IPS-15b (cell line): ENCODE measurements at regions not wholly inside any gene's neighbourhood (a gene's known extent, or its start where the extent isn't known, plus 50 kb on each side); places are given as distances from the start of the nearest gene placed in this dataset.
"Not testable (repeated sequence)": the region's sequence is repeated elsewhere in the genome, so short reads cannot be mapped to it uniquely, and the experiment has no call there.

Experiments used
- H3K27me3 ChIP-seq: one replicate; pipeline ENCODE4 v1.6.1; 2013; ENCODE audit warnings: low read length; ENCODE audit not compliant: control insufficient read depth, insufficient read depth
- H3K36me3 ChIP-seq: one replicate; pipeline ENCODE4 v1.6.1; 2013; ENCODE audit warnings: low read length; ENCODE audit not compliant: control insufficient read depth, insufficient read depth
- H3K4me1 ChIP-seq: one replicate; pipeline ENCODE4 v1.6.1; 2013; ENCODE audit warnings: mild to moderate bottlenecking, low read length; ENCODE audit not compliant: control insufficient read depth, insufficient read depth
- H3K4me3 ChIP-seq: one replicate; pipeline ENCODE4 v1.5.1; 2013; ENCODE audit warnings: low read depth, low read length
- H3K9ac ChIP-seq: one replicate; pipeline ENCODE4 v1.6.1; 2013; ENCODE audit warnings: low read depth, mild to moderate bottlenecking, low read length
- H3K9me3 ChIP-seq: one replicate; pipeline ENCODE4 v1.6.1; 2013; ENCODE audit warnings: mild to moderate bottlenecking, low read length; ENCODE audit not compliant: control insufficient read depth, insufficient read depth

- no peaks in the 10 kb centered on the region for H3K36me3 ChIP-seq
- H3K9ac ChIP-seq: no peak overlapping the region
- H3K9me3 ChIP-seq: no peaks in the 10 kb centered on the region
- H3K27me3 ChIP-seq: no peaks in the 10 kb centered on the region
- H3K4me1 ChIP-seq: no peaks in the 10 kb centered on the region
- H3K4me3 ChIP-seq: no peak overlapping the region
Observed at GRCh38 chr6:112874881-112875280, 527.8 kb downstream of the RFPL4B start.

DNA sequence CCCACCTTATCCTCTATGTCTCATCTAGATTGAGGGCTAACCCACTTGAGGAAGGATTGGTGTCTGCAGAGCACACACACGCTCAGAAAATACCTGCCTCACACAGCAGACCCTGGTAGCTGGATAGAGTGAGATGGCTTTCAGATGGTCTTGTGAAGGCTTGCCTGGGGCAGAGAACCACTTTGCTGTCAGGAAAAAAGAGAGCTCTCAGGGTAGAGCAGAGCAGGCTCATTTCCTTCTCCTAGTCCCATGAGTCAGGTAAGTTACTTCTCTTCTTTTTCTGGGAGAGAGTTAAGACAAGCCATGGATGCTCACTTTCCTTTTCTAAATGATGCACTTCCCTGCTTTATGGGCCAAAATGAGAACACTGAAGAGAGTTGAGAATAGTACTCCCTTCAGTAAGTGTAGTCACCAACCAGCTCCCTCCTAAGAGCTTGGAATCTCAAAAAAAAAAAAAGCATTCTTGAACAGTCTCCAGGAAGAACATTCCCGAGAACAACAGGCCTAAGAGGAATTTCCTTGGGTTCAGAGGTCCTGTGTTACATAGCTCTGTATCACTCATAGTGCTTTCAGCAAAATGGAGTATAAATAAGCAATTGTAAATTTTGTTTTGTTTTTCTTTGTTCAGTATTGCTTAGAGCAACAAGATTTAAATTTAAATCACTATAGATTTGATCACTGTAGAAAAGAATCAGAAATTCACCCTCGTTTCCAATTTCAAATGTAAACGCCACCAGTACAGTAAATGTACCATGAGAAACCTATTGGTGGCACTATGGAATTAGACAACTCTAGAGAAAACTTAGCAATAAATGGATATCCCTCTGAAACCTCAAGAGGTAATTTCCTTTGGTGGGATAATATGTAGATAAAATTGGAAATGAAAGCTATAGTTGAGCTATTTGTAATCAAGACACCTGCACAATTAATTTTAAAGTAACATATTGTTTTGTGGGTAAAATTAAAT is 530.3 kb downstream of the RFPL4B start:
- Histone ChIP-seq H3K9ac (no peak overlapping the region), H3K36me3 (no peaks in the 10 kb centered on the region), H3K27me3 (no peaks in the 10 kb centered on the region), H3K4me3 (no peak overlapping the region), H3K9me3 (no peaks in the 10 kb centered on the region), H3K4me1 (no peaks in the 10 kb centered on the region)

DNA sequence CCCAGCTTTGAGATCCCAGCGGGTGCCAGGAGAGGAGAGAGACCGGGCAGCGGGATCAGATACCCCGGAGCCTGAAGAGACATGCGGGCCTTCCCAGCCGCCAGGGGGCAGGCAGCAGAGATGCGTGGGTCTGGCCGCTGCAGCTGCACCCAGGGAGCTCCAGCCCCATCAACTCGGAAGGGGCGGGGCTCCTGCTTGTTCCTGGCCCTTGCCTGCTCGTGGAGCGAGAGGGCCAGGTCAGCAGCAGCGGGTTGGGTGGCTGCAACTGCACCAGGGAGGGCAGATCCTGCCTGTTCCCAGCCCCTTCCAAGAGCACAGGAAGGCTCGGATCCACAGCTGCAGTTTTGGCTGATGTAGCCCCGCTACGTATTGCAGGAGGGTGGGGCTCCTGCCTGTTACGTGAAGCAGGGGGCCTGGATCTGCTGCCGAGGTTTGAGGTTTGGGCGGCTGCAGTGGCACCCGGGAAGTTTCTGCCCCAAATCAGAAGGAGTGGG is 532.8 kb downstream of the RFPL4B start:
- Histone ChIP-seq H3K9me3 (no peaks in the 10 kb centered on the region), H3K36me3 (no peaks in the 10 kb centered on the region), H3K4me1 (no peaks in the 10 kb centered on the region), H3K9ac (peak overlapping the region; percentile 51), H3K27me3 (no peaks in the 10 kb centered on the region), H3K4me3 (peak overlapping the region; percentile 73)

GRCh38 chr6:112881027-112881426 is 533.9 kb downstream of the RFPL4B start:
- no peaks in the 10 kb centered on the region for H3K36me3 ChIP-seq
- H3K27me3 ChIP-seq: no peaks in the 10 kb centered on the region
- H3K9ac ChIP-seq: no peak overlapping the region
- no peaks in the 10 kb centered on the region for H3K9me3 ChIP-seq
- peak overlapping the region; percentile 19 for H3K4me3 ChIP-seq
- no peaks in the 10 kb centered on the region for H3K4me1 ChIP-seq

DNA sequence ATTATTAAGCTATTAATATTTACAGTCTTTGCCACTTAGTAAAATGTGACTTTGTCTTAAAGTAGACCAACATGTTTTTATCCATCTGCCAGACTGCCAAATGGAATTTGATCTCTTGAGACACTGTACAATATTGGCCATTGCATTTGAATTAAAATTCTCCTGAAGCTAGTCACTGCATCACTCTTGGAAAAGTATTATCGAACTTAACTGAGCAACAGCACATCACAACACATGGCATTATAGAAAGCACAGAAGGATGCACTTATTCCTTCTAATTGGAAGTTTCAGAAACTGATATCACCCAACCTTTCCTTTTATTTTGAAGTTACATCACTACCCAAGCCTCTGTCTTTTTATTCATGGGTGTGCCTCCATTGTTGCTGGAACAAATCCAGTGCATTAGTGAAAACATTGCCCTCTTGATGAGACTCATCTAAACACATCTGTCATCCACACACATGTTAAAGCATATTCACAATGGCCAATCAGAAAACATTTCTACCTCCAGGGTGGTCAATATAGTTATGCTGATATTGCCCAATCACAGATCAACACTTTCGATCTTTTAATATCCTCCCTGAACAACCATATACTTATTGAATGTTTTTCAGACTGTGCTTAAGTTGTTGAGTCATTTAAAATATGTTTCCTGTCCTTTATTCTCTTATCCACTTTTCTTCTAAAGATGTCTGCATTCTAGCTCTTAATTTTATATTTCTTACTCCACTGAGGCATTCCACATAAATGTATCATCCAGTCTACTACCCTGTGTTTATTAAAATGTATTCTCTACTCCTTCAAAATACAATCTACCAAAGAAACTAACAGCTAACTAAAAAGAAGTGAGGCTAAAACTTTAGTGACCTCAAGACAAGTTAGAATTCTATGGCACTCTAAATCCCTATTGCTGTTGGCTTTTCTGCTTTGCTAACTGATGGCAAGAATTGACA is 535.0 kb downstream of the RFPL4B start:
- Histone ChIP-seq H3K4me1 (no peaks in the 10 kb centered on the region), H3K4me3 (no peak overlapping the region), H3K27me3 (no peaks in the 10 kb centered on the region), H3K9ac (no peak overlapping the region), H3K9me3 (no peaks in the 10 kb centered on the region), H3K36me3 (no peaks in the 10 kb centered on the region)

GRCh38 chr6:112883095-112883494 is 536.0 kb downstream of the RFPL4B start:
- no peaks in the 10 kb centered on the region for H3K36me3 ChIP-seq
- no peaks in the 10 kb centered on the region for H3K4me1 ChIP-seq
- no peak overlapping the region for H3K4me3 ChIP-seq

DNA sequence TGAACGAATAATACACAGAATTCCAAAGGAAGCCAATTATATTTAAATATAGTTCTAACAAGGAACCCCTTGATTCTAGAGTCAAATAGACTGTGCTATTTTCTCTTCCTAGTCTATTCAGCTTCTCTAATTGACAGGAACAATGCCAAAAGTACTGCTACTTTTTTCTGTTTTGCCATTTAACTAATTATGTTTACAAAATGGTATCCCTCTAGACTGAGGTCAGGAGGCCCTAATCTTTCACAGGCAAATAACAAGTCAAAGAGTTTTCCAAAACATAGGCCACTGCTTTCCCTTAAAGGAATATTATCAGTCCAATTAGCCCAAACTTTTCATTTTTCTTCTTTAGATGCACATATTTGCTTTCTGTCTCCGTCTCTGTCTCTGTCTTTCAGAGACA is 539.3 kb downstream of the RFPL4B start:
- H3K4me3 ChIP-seq: no peak overlapping the region
- no peaks in the 10 kb centered on the region for H3K27me3 ChIP-seq
- H3K4me1 ChIP-seq: no peaks in the 10 kb centered on the region
- no peak overlapping the region for H3K9ac ChIP-seq
- H3K9me3 ChIP-seq: no peaks in the 10 kb centered on the region
- no peaks in the 10 kb centered on the region for H3K36me3 ChIP-seq

More at GRCh38 chr6:112883095-112883494, 536.0 kb downstream of the RFPL4B start:
- Histone ChIP-seq H3K9me3 (no peaks in the 10 kb centered on the region), H3K9ac (no peak overlapping the region), H3K27me3 (no peaks in the 10 kb centered on the region)

DNA sequence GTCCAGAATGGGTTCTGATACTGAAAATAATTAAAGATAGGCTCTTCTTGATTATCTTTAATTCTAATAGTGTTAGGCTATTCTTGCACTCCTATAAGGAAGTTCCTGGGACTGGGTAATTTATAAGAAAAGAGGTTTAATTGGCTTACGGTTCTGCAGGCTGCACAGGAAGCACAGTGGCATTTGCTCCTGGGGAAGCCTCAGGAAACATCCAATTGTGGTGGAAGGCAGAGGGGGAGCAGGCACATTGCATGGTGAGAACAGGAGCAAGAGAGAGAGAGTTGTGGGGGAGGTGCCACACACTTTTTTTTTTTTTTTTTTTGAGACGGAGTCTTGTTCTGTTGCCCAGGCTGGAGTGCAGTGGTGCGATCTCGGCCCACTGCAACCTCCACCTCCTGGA is 540.3 kb downstream of the RFPL4B start:
- H3K9ac ChIP-seq, H3K9me3 ChIP-seq, H3K27me3 ChIP-seq, H3K4me1 ChIP-seq, H3K4me3 ChIP-seq, H3K36me3 ChIP-seq: not testable (repeated sequence)

DNA sequence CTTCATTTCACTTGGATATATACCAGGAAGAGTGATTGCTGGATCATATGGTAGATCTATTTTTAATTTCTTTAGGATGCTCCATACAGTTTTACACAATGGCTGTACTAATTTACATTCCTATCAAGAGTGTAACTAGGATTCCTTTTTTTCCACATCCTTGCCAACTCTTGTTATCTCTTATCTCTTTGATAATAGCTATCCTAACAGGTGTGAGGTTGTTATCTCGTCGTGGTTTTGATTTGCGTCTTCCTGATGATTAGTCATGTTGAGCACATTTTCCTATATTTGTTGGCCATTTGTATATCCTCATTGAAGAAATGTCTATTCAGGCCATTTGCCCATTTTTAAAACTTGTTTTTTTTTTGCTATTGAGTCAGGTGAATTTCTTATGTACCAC is 552.4 kb downstream of the RFPL4B start:
- no peaks in the 10 kb centered on the region for H3K36me3 ChIP-seq
- H3K4me1 ChIP-seq: no peaks in the 10 kb centered on the region
- H3K4me3 ChIP-seq: no peak overlapping the region
- H3K9me3 ChIP-seq: no peaks in the 10 kb centered on the region
- no peak overlapping the region for H3K9ac ChIP-seq
- no peaks in the 10 kb centered on the region for H3K27me3 ChIP-seq

DNA sequence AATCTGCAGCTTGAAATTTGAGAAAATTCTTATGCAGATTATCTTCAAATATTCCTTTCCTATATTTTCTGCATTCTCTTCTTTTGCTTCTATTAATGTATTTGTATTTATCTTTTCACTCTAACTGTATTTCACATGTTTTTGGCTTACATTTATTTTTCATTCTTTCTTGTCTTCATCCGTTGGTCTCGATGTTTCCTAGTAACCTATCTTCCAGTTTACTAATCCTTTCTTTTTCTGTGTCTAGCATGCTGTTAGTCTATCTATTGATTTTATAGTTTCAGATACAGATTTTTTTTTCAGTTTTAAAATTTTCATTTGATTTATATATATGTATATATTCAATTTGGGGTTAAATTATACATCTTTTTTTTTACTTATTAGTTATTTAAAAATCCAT is 556.2 kb downstream of the RFPL4B start:
- Histone ChIP-seq H3K27me3 (no peaks in the 10 kb centered on the region), H3K36me3 (no peaks in the 10 kb centered on the region), H3K9me3 (no peaks in the 10 kb centered on the region), H3K4me1 (no peaks in the 10 kb centered on the region), H3K9ac (no peak overlapping the region), H3K4me3 (no peak overlapping the region)

- Histone ChIP-seq H3K27me3 (no peaks in the 10 kb centered on the region), H3K4me1 (no peaks in the 10 kb centered on the region), H3K4me3 (no peak overlapping the region), H3K9ac (no peak overlapping the region), H3K36me3 (no peaks in the 10 kb centered on the region), H3K9me3 (no peaks in the 10 kb centered on the region)
Observed at GRCh38 chr6:112906726-112907125, 559.6 kb downstream of the RFPL4B start.
